ENCODE measurements at regions not wholly inside any gene's neighbourhood (a gene's known extent, or its start where the extent isn't known, plus 50 kb on each side); places are given as distances from the start of the nearest gene placed in this dataset.
"Not testable (repeated sequence)": the region's sequence is repeated elsewhere in the genome, so short reads cannot be mapped to it uniquely, and the experiment has no call there.

GRCh38 chr2:3114406-3115185 lies 263.0 kb downstream of the EIPR1 start:
- no peak for DNase-seq

DNA sequence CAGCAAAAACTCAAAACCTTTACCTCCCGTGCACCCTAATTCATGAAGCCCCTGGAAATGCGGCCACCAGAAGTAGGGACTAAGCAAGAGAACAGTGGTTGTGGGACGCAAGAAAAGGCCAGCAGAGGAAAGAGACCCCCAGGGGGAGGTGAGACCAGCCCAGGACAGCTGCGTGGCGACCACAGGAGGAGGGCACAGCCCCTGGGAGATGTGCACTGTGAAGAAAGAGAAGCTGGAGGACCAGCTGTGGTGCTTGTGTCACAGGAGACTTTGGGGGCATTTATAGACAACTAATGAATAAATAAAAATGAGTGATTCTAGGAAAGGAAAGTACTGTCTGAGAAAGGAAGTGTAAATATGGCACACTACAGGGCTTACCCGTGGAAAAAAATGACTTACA lies 263.8 kb downstream of the EIPR1 start:
- DNase-seq = no peak

DNA sequence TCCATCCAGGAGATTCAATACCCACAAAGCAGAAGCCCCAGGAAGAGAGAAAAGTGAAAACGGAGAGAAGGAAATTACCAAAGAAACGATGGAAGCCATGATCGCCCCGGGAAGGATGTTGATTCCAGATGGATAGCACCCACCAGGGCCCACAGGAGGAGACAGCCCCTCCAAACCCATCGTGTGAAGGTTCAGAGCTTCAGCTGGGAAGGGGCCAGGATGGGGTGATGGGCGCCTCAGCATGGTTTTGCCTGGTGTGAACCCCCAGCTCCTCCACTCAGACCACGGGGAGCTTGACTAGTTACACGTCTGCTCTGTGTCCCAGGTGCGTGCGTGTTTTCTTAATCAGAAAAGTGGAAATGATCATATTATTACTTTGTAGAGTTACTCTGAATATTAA lies 264.5 kb downstream of the EIPR1 start:
- DNase-seq = no peak

GRCh38 chr2:3112553-3112952 lies 265.1 kb downstream of the EIPR1 start:
- DNase-seq = no peak

- DNase-seq = no peak
Measured at GRCh38 chr2:3112131-3112530, 265.5 kb downstream of the EIPR1 start.

- DNase-seq = no peak
Measured at GRCh38 chr2:3110994-3111666, 266.5 kb downstream of the EIPR1 start.

GRCh38 chr2:3110555-3110954 lies 267.1 kb downstream of the EIPR1 start:
- no peak for DNase-seq

DNA sequence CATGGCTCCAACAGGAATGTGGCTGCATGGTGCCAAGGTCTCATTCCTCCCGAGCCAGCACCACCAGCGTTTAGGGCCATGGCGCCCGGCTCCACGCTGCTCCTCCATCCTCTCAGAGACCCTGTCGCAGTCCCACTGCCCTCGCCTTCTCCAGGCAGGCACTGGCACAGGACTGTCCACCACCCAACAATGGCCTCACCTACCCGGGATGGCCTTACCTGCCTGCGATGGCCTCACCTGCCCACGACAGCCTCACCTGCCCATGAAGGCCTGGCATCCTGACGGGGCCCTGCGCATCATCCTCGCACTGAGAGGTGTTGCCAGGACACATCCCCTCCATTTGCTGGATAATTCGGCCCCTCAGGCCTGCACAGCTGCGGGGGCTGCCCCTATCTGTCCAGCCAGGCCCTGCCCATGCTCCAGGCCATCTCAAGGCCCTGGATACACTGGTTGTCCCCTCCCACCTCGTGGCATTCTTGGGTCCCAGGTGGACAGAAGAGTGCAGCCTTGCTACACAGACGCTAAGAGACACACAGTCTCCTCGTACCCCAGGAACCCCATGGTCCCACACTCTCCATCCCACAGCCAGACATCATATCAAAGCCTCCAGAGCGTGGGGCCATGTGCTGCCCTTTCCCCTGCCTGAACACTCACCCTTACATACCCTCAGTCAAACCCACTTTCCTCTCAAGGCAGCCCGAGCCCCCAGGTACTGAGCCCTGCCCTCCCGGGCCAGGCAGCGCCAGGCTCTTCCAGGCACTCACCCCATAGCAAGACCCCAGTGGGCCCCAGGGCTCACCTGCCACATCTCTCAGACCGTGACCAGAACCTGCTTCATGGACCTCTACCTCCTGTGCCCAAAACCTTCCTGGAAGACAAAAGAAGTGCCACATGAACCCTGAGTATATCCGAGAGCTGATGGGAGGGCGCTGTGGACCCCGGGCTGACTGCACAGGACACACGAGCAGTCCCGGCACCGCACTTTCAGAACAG lies 268.6 kb downstream of the EIPR1 start:
- DNase-seq = no peak

DNA sequence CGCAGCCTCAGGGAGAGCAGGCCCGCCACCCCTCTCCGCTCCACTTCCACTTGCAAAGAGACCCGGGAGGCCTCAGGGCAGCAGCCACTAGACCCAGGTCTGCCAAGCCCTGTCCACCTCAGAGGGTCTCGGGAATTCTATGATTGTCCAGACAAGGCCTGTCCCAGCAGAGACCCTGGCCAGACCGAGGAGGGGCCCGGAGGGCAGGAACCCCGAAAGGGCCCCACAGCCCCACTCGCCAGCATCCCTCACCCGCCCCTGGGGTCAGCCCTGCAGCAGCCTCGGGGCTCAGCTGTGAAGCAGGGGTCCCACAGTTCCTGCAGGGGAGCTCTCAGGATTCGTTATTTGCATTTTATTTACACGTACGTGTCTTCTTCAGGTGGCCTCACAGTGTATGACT lies 269.5 kb downstream of the EIPR1 start:
- no peak for DNase-seq

DNA sequence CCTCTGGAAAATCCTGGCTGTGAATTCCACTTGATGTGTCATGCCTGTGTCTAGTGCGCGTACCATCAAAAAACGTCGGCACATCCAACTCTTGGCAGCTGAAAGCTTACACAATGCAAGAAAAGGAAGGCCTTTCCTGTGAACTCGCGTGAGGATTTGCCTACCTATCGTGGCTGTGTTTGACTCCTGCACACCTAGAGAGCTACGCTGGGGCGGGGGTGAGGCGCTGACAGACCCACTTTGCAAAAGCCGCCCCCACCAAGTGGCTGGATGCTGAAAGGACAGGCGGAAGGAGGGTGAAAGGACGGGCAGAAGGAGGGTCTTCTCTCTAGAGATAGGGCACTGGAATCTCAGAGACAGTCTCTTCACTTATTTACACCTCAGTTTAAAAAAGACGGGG lies 270.1 kb downstream of the EIPR1 start:
- DNase-seq = no peak

GRCh38 chr2:3105814-3106569 lies 271.6 kb downstream of the EIPR1 start:
- DNase-seq = no peak

- not testable (repeated sequence) for DNase-seq
Measured at GRCh38 chr2:3104958-3105813, 272.4 kb downstream of the EIPR1 start.

GRCh38 chr2:3104261-3104660 lies 273.4 kb downstream of the EIPR1 start:
- DNase-seq = no peak

DNA sequence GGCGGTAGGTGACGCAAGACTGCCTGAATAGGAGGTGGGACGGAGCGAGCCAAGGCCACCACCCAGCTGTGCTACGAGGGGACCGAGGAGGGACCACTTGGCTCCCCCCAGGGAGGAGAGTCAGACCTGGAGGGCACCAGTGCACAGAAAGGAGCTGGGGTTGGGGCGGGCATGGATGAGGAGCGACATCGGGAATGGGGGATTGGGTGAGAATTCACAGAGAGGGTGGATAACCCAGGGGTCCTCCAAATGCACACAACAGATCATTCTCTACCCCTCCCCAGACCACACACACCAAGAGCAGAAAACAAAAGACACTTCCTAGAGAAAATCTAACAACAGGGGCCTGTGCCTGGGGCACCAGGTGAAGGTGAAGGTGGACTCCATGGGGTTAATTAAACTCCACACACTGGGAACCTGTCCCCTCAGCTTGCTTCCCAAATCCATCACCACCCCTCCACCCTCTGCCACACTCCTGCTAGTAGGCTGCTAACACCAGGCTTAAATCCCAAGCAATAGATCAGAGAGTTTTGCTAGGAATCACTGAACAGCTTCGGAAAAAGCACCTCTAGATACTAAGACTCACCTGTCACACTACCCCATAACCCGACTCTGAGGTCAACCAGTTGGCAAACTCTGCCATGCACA lies 274.6 kb downstream of the EIPR1 start:
- DNase-seq = no peak

DNA sequence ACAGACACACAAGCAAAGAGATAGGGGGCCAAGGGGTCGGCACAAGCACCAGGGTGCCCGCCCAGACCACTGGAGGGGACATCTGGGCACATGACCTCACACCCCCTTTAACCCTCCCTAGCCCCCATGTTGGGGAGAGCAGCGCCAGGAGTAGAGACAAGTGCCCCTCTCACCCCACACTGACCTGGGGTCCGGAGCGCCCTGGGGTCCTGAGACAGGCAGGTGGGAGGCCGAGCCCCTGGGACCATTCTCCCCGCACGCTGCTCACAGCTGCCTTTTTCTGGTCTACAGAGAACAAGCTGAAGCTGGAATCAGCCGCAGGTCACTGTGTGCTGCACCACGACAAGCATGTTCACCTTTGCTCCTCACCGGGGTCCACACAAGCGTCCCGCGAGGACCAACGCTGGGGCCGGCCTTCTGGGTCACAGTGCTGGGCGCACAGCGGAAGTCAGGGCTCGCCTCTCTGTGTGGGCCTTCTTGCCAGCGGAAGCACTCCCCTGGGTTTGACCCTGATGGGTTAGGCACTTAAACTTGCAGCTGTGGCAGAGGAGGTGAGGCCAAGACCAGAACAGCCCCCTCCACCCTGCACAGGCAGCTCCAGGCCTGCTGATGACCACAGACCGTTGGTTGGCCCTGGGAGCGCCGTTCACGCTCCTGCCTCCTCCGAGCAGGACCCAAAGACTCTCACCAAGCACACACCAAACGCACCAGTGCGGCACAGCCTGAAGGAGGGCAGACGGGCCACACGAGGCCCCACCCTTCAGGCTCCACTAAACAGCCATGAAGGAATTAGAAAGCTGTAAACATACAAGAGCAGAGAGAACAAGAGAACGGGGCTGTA lies 275.3 kb downstream of the EIPR1 start:
- no peak for DNase-seq

DNA sequence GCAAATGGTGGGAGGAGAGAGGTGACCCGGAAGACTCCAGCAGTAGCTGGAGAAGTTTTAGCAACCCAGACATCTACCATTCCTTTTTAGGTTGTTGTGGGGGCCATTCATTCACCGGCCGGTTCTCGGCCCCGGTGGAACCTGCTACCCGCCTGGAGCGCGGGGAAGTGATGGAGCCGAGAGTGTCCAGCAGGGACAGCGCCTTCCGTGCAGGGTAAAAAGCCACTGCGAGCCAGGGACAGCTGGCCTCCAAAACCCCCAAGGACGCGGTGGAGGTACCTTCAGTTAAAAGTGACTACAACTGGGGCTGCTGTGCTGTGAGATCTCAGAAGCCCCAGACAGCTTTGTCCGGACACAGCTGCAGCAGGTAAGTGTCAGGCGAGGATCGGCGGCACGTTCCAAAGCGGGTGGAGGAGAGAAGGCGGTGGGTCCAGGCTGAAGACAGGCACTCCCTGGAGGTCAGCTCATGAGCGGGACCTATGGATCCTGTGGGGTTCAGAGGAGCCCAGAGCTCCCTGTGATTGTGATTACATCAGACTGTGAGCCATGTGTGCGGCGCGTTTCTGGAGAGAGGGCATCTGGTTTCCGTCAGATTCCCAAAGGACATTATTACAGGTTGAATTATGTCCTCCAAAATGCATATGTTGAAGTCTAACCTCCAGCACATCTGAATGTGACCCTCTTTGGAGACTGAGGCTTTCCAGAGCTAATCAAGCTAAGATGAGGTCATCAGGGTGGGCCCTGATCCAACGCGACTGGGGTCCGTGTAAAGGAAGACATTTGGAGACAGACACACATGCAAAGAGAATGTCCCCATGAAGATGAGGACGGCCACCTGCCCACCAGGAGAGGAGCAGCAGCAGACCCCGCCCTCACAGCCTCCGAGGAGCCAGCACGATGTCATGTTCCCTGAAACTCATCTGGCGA lies 276.3 kb downstream of the EIPR1 start:
- no peak for DNase-seq

DNA sequence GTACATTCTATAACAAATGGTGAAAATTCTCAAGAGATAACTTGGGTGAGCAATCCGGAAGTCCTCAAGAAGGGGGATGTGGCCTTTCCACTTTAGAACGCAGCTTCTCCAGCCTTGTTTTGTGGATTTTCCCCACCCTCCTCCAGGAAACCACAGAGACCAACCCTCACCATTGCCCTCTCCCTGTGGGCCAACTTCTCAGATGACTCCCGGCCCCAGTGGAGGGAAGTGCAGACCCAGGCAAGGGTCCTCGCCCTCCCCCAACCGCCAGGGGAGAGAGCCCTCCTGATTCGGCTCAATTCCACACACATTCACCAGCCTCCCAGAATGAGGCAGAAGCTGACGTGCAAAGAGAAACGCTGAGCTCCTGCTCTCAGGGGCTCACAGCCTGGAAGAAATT lies 277.2 kb downstream of the EIPR1 start:
- no peak for DNase-seq

DNA sequence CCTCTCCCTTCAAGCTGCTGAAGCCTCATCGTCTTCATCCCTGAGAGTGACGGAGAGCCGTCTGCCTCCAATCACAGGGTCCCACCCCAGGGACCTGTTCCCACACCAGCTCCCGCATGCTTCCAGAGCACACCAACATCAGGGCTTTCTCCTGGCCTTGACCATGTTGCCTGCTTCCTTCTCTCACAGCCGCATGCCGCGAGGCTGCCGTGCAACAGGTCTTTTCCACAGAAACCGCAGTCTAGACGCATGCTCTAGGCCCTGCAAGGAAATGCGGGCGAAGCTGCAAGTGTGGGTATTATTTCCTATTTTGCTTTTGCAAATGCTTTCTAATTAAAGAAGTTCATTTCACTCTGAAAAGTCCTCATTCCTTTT lies 277.8 kb downstream of the EIPR1 start:
- no peak for DNase-seq

All from NCI-H526 treated with DMSO at 0.1 percent for 48 hours (cell line).